ENCODE measurements at regions not wholly inside any gene's neighbourhood (a gene's known extent, or its start where the extent isn't known, plus 50 kb on each side); places are given as distances from the start of the nearest gene placed in this dataset.

- TF ChIP-seq CTCF (IDR thresholded peaks at IDR 0.05; ENCODE audit: insufficient read depth, low read depth, low read length): no peak
- TF ChIP-seq EZH2 (IDR thresholded peaks at IDR 0.05; ENCODE audit: insufficient read depth, low read length): no peak
Measured at GRCh38 chrX:42085836-42086235, 162.5 kb upstream of the CASK start.
